Adrenal gland (tissue), 5 donors: ENCODE measurements at regions not wholly inside any gene's neighbourhood (a gene's known extent, or its start where the extent isn't known, plus 50 kb on each side); places are given as distances from the start of the nearest gene placed in this dataset.

Source experiments
- CTCF ChIP-seq, 6 experiments: fragments of 450-650 bp in 4 of 6; fragments of 200-600 bp in 2 of 6; sonication (generic) in 1 of 6; IDR thresholded peaks; 1 replicate in 5 of 6; 2 replicates in 1 of 6; pipeline versions ENCODE4 v1.5.1 to v1.8.0; 2016 to 2021; ENCODE audit warnings: antibody characterized with exemption in 6 of 6, mild to moderate bottlenecking in 2 of 6, moderate library complexity in 1 of 6
- POLR2A ChIP-seq, 2 donors: fragments of 450-650 bp; IDR thresholded peaks; one replicate each; pipeline ENCODE4 v1.6.1; 2017; ENCODE audit warnings: antibody characterized with exemption in 2 of 2, mild to moderate bottlenecking in 2 of 2, moderate library complexity in 1 of 2
- donor health status: DM: no; HTN: no; CAD: no.

DNA sequence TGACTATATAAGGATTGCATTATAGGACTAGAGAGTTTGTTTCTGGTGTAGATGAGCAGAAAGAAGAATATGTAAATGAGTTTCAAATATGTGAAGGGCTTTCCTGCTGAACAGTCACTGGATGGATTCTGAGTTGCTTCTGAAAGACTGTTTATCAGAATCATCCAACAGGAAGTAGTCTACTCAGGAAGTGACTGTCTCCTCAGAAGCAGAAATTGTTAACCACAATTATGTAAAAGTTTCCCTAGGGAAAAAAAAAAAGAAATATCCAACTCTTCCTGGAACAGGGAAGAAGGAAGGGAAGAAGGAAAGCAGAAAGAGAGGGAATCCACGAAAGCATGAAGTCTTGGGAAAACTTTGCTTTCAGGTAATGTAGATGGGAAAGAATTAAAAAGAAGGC lies 138.9 kb downstream of the TENT5A start:
- no peak for TF ChIP-seq CTCF (IDR thresholded peaks at IDR 0.05)
- TF ChIP-seq POLR2A (IDR thresholded peaks at IDR 0.05): no peak
